ENCODE measurements at regions not wholly inside any gene's neighbourhood (a gene's known extent, or its start where the extent isn't known, plus 50 kb on each side); places are given as distances from the start of the nearest gene placed in this dataset.

DNA sequence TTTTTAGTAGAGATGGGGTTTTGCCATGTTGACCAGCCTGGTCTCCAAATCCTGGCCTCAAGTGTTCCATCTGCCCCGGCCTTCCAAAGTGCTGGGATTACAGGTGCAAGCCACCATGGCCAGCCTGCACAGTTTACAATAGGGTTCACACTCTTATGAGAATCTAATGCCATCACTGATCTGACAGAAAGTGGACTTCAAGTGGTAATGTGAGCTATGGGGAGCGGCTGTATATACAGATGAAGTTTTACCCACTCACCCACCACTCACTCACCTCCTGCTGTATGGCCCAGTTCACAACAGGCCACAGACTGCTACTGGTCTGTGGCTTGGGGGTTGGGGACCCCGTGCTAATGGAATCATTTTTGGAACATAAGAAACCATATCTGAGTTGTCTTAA lies 58.4 kb upstream of the RNPC3 start:
- TF ChIP-seq CTCF (IDR thresholded peaks at IDR 0.05 in 2 of 3, conservative IDR thresholded peaks at IDR 0.05 in 1 of 3; ENCODE audit: borderline replicate concordance in 1 of 3, insufficient read depth in 1 of 3, low read depth in 2 of 3, low read length in 2 of 3) (no peak), EZH2 (IDR thresholded peaks at IDR 0.05) (no peak), CEBPB (IDR thresholded peaks at IDR 0.05; ENCODE audit: low read depth) (no peak), ZNF274 (IDR thresholded peaks at IDR 0.05; ENCODE audit: low read depth, low read length) (no peak), EZH2phosphoT487 (IDR thresholded peaks at IDR 0.05; ENCODE audit: borderline replicate concordance) (no peak), RAD21 (IDR thresholded peaks at IDR 0.05; ENCODE audit: low read depth) (no peak), POLR2A (IDR thresholded peaks at IDR 0.05; ENCODE audit: borderline replicate concordance, extremely low read depth, insufficient read depth, insufficient read length) (no peak), SP1 (IDR thresholded peaks at IDR 0.05; ENCODE audit: low read depth) (no peak)

Measured in HCT116 (cell line).